ENCODE measurements at regions not wholly inside any gene's neighbourhood (a gene's known extent, or its start where the extent isn't known, plus 50 kb on each side); places are given as distances from the start of the nearest gene placed in this dataset.
"Not testable (repeated sequence)": the region's sequence is repeated elsewhere in the genome, so short reads cannot be mapped to it uniquely, and the experiment has no call there.

DNA sequence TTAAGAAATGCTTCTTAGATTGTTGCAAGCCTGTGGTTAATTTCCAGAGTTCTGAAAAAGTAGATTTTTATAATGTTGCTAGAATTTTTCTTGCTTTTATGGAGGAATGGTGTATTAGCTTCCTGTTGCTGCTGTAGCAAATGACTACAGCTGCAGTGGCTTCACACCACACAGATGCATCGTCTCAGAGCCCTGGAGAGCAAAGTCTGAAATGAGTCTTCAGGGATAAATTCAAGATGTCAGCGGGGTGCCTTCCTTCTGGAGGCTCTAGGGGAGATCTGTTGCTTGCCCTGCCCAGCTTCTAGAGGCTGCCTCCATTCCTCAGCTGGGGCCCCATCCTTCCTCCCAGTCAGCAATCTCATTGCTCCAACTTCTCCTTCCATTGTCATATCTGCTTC is 187.8 kb downstream of the ZNF516 start:
- in situ Hi-C loops (cut with HindIII; ENCODE audit: low pct_ligation_motif_present, low pct_unique_long_range_greater_than_20kb, low sequenced_read_pairs), result no loop called here
- no peak for DNase-seq

- in situ Hi-C loops (cut with HindIII; ENCODE audit: low pct_ligation_motif_present, low pct_unique_long_range_greater_than_20kb, low sequenced_read_pairs), result no loop called here
- no peak for DNase-seq
Measured at GRCh38 chr18:76306685-76307292, 188.3 kb downstream of the ZNF516 start.

DNA sequence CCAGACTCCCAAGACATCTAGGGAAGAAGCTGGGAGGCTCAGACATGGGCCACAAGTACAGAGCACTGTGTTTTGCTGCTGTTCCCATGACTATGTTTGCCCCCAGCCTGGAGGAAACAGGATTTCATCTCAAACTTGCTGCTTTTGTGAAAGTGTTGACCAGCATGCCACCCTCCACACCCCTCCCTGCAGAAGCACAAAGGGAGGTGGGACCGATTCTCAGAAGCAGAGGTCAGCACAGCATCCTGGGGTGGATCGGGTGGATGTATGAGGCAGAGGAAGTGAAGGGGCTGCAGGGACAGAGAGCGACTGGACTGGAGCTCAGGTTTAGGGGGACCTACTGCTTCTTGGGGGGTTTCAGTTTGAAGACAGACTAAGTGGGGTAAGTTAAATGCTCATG is 209.2 kb downstream of the ZNF516 start:
- DNase-seq, result no peak
- in situ Hi-C loops (cut with HindIII; ENCODE audit: low pct_ligation_motif_present, low pct_unique_long_range_greater_than_20kb, low sequenced_read_pairs), result no loop called here

- no peak for DNase-seq
- in situ Hi-C loops (cut with HindIII; ENCODE audit: low pct_ligation_motif_present, low pct_unique_long_range_greater_than_20kb, low sequenced_read_pairs), result no loop called here
Measured at GRCh38 chr18:76281565-76281964, 213.5 kb downstream of the ZNF516 start.

DNA sequence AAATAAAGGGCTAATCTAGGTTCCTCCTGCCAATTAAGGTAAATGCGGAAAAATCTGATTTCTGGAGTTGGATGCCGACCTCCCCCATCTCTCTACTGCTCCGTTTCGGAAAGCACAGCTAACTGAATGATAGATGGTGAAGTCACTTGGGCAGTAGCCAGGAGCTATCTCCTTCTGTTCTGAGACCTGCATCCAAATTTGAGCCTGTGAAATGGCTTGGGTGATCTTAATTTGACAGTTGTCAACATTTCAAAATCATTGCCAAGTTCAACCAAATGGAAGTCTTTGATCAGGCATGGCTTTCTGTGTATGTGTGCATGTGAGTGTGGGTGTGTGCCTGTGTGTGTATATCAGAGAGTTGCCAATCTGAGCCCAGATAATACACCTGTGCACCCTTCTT is 217.2 kb downstream of the ZNF516 start:
- in situ Hi-C loops (cut with HindIII; ENCODE audit: low pct_ligation_motif_present, low pct_unique_long_range_greater_than_20kb, low sequenced_read_pairs), result no loop called here
- DNase-seq, result no peak

- no peak for DNase-seq
- in situ Hi-C loops (cut with HindIII; ENCODE audit: low pct_ligation_motif_present, low pct_unique_long_range_greater_than_20kb, low sequenced_read_pairs), result no loop called here
Measured at GRCh38 chr18:76275727-76276313, 219.2 kb downstream of the ZNF516 start.

DNA sequence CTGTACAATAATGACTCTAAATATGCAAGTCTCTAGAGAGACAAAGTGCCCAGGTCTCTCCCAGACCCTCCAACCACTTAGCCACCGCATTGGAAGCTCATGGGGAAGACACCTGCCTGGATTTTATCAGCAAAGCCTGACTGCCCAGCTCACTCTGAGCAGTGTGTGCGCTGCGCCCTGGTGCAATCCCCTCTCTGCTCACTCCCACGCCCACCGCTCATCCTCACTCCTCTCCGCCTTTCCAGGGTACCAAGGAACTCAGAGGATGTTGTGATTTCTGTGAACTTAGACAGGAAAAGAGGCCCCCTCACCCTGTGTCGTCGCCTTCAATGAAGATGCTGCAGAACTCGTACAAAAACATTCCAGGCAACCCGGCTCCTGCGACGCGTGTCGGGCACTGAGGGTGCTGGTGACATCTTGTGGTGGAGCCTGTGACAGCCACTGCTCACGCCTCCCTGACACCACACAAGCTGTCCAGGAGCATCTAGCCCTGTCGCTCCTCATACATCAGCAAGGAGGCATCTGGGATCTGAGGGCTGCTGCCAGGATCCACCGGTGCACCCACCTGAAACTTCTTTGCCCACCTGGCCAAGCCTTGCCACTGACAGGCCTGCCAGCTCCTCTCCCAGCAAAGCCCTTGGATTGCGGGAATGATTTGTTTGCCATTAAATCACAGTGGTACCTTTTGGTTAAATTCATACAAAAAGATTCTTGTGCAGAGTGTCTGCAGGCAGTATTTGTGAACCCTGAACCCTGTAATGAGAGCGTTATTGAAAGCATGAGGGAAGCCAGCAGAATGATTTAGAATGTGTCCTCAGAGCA is 220.4 kb downstream of the ZNF516 start:
- in situ Hi-C loops (cut with HindIII; ENCODE audit: low pct_ligation_motif_present, low pct_unique_long_range_greater_than_20kb, low sequenced_read_pairs), result no loop called here
- DNase-seq, result no peak

DNA sequence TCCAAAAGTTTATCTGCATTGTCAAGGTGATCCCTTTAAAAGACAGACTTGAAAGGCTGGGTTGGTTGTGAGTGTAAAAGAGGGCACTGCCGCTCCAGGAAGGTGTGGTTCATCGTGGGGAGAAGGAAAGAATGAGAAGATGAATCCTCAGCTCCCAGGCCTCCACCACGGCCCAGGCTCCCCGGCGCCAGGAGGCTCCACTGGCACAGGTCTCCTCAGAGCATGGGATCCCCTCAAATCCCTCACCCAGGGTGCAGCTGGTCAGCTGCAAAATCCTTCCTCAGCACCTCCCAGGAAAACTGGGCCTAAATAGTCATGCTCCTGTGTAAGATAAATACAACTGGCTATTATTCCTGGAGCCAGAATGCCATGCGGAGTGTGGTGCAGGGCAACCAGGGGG is 221.1 kb downstream of the ZNF516 start:
- no peak for DNase-seq
- in situ Hi-C loops (cut with HindIII; ENCODE audit: low pct_ligation_motif_present, low pct_unique_long_range_greater_than_20kb, low sequenced_read_pairs), result no loop called here

- in situ Hi-C loops (cut with HindIII; ENCODE audit: low pct_ligation_motif_present, low pct_unique_long_range_greater_than_20kb, low sequenced_read_pairs), result no loop called here
- no peak for DNase-seq
Measured at GRCh38 chr18:76273036-76273545, 222.0 kb downstream of the ZNF516 start.

- DNase-seq; in situ Hi-C loops (cut with HindIII; ENCODE audit: low pct_ligation_motif_present, low pct_unique_long_range_greater_than_20kb, low sequenced_read_pairs): not testable (repeated sequence)
Measured at GRCh38 chr18:76267423-76267822, 227.6 kb downstream of the ZNF516 start.

DNA sequence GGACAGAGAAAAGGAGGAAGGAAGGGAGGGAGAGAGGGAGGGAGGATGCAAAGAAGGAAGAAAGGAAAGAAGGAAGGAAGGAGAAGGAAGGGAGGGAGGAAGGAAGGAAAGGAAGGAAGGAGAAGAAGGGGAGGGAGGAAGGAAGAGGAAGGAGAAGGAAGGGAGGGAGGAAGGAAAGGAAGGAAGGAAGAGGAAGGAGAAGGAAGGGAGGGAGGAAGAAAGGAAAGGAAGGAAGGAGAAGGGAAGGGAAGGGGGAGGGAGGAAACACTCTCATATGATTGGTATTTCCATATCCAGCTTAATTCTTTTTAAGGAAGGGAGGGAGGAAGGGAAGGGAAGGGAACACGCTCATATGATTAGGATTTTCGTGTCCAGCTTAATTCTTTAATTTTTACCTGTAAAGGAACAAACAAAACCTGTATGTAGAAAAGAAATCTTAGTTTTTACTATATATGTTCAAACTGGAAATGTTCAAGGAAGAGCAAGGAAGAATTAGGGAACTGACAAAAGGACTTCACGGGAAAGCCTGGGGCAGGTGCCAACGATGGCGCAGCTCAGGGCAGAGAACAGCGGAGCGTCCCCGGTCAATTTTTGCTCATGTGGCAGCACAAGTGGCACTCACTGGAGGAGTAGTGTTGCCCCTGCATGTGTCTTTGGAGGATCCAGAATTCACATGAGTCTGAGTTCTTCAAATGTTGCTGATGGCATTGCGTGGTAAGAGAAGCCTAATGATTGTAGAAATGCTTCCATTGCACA is 228.6 kb downstream of the ZNF516 start:
- in situ Hi-C loops (cut with HindIII; ENCODE audit: low pct_ligation_motif_present, low pct_unique_long_range_greater_than_20kb, low sequenced_read_pairs), result no loop called here
- no peak for DNase-seq

GRCh38 chr18:76265497-76266235 is 229.4 kb downstream of the ZNF516 start:
- in situ Hi-C loops (cut with HindIII; ENCODE audit: low pct_ligation_motif_present, low pct_unique_long_range_greater_than_20kb, low sequenced_read_pairs), result no loop called here
- peak; percentile 41 for DNase-seq

DNA sequence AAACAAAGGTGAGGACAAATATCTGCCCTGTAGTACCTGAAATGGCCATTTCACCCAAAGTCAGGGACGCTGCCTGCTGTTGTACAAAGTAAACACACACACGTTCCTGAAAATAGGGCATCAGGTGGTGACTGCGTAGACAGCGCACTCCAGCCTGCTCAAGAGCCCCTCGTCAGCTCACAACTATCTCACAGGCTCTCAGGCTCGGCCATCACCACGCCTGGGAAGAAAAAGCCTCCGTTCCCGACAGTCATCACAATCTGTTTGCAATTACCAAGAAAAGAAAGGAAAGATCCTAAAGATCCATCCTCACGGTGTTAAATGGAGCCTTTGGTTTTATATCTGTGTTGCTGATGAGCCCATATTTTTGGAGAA is 230.2 kb downstream of the ZNF516 start:
- in situ Hi-C loops (cut with HindIII; ENCODE audit: low pct_ligation_motif_present, low pct_unique_long_range_greater_than_20kb, low sequenced_read_pairs), result no loop called here
- no peak for DNase-seq

DNA sequence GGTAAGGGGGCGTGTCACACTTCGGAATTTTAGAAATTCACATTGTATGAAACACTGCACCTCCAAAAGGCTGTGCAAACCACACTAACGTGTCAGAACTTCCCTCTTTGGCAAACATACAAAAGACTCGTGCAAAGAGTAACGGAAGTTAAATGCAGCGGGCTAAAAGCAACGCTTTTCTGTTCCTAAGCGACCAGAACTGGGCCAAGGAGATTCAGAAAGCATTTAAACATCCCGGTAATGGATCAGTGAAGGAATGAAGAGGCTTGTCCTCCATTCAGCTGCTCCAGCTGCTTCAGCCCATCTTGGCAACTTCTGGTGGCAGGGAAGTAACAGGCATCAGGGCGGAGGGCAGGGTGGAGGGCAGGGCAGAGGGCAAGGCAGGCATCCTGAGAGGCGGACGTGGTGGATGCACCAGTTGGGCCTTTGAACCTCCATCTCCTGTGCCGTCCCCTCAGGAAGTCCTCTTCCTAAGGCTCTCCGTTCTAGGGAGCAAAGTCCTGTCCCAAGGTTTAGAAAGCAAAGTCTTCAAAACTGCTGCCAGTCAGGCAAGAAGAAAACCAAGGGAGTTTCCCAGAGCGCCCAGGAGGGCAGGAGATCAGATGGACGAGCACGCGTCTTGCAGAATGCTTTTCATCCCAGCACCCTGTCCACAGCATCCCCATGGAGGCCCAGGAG is 230.7 kb downstream of the ZNF516 start:
- in situ Hi-C loops (cut with HindIII; ENCODE audit: low pct_ligation_motif_present, low pct_unique_long_range_greater_than_20kb, low sequenced_read_pairs), result no loop called here
- no peak for DNase-seq

DNA sequence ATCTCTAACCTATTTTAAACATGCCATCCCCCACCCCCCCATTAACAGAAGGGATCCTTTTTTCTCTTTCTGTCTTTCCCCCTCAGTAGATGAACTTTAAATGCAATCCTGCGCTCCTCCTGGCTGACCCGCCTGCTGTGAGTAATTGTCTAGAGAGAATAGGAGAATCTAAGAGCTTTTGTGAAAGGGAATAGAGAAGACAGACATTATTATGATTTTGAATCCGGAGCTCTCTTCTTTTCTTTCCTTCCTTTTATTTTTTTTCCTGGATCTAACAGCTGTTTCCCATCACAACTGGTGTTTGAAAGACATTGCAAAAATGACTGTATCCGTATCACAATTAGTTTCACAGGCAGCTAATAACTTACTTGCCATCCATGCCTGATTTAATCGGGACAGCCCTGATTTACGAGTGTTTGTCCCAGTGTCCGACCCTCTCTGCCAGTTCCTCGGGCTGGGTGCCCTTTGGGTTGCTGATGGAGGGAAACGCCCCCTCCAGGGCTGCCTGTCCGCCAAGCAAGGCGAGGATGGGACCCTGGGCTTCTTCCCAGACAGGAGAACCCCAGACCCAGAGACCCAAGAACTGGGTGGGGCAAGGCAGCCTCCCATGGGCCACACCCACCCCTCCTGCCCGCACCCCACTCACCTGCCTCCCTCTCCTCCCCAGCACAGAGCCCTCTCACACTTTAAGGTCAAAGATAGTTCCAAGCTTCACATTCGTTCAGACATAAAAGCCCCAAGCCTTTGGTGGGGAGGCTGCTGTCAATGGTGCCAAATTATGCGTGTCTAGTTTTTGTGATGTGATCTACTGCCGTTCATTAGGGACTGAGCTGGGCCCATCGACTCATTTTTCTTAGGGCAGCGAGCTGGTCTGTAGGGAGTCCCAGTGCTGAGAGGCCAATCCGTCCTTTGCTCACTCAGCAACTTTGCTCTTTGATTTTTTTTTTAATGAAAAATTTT is 231.7 kb downstream of the ZNF516 start:
- DNase-seq, result no peak
- in situ Hi-C loops (cut with HindIII; ENCODE audit: low pct_ligation_motif_present, low pct_unique_long_range_greater_than_20kb, low sequenced_read_pairs), result no loop called here

DNA sequence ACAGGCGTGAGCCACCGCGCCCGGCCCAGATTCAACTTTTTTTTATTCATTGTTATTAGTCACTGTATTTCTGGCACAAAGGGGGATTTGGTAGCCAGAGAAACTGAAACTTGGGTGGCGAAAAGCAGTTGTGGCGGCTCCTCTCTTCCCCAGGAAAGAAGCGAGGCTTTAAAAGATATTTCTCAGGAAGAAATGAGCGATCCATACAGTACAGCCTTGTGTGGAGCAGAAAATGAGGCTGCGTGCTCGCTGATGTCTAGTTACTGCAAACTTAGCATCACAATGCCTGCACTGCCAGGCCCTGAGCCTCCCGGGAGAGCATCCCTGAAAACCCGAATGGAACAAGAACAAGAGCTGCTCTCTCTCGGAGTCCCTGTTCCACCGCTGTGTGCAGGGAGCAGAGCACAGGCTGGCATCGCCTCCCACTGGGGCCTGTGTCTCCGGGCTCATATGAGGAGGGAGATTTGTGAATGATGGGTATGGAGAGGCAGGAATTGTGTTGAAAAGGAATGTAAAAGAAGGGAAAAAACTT is 234.0 kb downstream of the ZNF516 start:
- DNase-seq, result no peak
- in situ Hi-C loops (cut with HindIII; ENCODE audit: low pct_ligation_motif_present, low pct_unique_long_range_greater_than_20kb, low sequenced_read_pairs), result no loop called here

GRCh38 chr18:76259711-76260110 is 235.3 kb downstream of the ZNF516 start:
- in situ Hi-C loops (cut with HindIII; ENCODE audit: low pct_ligation_motif_present, low pct_unique_long_range_greater_than_20kb, low sequenced_read_pairs), result no loop called here
- no peak for DNase-seq

All from ACHN (cell line).